Erythroblast (primary cell): ENCODE measurements at regions not wholly inside any gene's neighbourhood (a gene's known extent, or its start where the extent isn't known, plus 50 kb on each side); places are given as distances from the start of the nearest gene placed in this dataset.

Source experiments
- GATA1 ChIP-seq: IDR thresholded peaks from 2 replicates; pipeline ENCODE4 v1.6.1; 2011; ENCODE audit warnings: low read depth, mild to moderate bottlenecking, control low read depth, low read length, moderate library complexity
- POLR2A ChIP-seq: IDR thresholded peaks from 2 replicates; pipeline ENCODE4 v1.6.1; 2011; ENCODE audit warnings: mild to moderate bottlenecking, low read length

- no peak for TF ChIP-seq POLR2A
- no peak for TF ChIP-seq GATA1
Observed at GRCh38 chr2:239616729-239617128, 215.9 kb upstream of the HDAC4 start.
